Stimulated activated naive CD4-positive, alpha-beta T cell (primary cell): ENCODE measurements at regions not wholly inside any gene's neighbourhood (a gene's known extent, or its start where the extent isn't known, plus 50 kb on each side); places are given as distances from the start of the nearest gene placed in this dataset.
"Not testable (repeated sequence)": the region's sequence is repeated elsewhere in the genome, so short reads cannot be mapped to it uniquely, and the experiment has no call there.

Experiments used
- DNase-seq, 6 experiments: peaks; one replicate each; lab custom pipeline; 2025; lab: John Stamatoyannopoulos, UW

DNA sequence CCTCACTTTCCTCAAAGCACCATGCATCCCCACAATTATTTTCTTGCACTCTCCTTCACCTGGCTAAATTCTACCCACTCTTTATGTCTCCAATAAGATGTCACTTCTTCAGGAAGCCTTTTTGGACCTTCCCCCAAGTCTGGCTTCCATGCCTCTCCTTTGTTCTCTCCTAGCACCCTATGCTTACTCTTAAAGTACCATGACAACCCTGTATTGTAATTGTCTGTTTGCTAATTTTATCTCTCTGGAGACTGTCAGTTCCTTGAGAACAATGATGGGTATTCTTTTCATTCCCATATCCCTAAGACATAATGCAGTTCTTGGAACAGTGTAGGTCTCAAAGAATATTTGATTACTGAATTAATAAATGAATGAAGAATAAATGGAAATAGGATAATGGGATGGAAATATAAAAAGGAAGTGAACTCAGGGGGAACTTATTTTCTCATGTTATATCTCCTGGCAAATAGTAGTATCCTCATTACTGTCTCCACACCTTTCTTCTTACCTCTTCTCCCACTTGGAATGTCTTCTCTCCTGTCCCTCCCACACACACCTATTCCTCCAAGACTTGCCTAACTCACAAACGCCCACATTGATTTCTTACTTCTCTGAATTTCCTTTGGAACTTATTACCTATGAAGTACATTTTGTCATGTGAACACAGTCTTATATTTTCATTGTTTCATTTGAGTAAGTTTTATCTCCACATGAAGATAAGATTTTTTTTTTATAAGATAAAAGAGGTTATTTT is 499.1 kb downstream of the NFIB start:
- DNase-seq, result no peak

- DNase-seq, result no peak
Observed at GRCh38 chr9:13811876-13812275, 502.1 kb downstream of the NFIB start.

DNA sequence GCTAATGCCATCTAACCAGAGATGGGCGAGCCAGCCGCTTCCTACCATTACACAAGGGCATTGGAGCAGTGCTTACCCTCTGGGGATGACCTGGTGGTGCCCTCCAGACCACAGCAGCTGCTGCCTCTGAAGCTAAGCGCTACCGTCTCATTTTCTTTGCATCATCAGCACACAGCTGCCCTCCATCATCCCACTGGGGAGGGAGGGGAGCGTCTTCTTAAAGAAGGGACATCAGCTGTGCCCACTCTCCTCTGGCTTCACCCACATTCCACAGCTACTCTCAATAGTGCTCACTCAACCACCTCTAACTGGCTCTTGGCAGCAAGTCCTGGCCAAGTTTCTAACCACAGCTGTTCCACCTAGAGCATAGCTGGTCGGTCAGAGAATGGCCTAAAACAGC is 503.4 kb downstream of the NFIB start:
- no peak for DNase-seq

DNA sequence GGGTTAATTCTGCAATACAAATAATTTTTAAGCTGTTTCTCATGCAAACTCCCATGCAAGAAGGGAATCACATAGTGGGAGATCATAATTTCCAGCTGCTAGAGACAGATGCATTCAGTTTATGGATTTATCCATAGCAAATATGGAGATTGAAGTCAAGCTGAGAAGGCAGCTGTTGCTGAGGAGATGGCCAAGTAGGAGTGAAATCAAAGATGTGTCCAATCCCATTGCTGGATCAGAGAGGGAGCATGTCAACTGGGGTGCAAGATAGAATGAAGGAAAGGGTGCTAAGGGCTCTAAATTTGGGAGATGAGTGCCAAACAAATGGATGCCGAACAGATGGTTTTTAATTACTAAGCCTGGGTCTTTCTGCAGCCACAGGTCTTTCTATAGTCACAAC is 504.5 kb downstream of the NFIB start:
- no peak for DNase-seq

GRCh38 chr9:13807118-13807517 is 506.8 kb downstream of the NFIB start:
- DNase-seq, result no peak

- no peak for DNase-seq
Observed at GRCh38 chr9:13806714-13807113, 507.2 kb downstream of the NFIB start.

- no peak for DNase-seq
Observed at GRCh38 chr9:13805546-13805945, 508.4 kb downstream of the NFIB start.

DNA sequence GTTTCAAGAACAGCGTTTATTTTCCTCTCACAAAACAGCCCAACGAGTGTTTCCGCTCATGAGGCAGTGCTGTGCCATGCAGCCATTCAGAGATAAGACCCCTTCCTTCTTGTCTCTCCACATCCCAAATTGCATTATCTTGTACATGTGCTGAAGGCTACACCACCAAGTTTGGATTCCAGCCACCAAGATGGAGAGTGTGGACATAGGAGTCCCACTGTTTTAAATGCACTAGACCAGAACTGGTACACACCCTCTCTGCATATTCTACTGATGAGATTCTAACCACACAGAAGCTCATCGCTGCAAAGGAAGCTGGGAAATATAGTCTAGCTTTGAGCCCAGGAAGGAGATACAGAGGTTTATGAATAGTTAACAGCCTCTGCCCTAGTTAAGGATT is 509.4 kb downstream of the NFIB start:
- no peak for DNase-seq

DNA sequence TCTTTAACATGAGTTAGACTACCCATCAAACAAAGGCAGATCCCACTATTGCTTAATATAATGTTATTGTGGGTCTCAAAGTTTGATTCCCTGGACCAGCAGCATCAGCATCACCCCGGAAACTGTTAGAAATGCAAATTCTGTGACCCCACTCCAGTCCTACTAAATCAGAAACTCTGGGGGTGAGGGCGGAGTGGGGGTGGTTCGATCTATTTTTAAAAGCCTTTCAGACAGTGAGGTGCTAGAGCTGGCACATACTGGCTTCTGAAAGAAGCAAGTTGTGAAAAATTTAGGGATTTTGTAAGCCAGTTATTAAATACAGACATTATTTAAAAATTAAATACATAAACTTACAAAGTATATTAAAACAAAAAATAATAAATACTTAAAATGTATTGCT is 513.2 kb downstream of the NFIB start:
- DNase-seq, result no peak

DNA sequence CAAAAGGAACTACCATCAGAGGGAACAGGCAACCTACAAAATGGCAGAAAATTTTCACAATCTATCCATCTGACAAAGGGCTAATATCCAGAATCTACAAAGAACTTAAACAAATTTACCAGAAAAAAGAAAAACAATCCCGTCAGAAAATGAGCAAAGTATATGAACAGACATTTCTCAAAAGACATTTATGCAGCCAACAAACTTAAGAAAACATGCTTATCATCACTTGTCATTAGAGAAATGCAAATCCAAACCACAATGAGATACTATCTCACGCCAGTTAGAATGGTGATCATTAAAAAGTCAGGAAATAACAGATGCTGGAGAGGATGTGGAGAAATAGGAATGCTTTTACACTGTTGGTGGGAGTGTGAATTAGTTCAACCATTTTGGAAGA is 516.2 kb downstream of the NFIB start:
- DNase-seq, result not testable (repeated sequence)

GRCh38 chr9:13791816-13792215 is 512.3 kb upstream of the MPDZ start:
- DNase-seq, result no peak

- no peak for DNase-seq
Observed at GRCh38 chr9:13790055-13790454, 510.6 kb upstream of the MPDZ start.

- DNase-seq, result no peak
Observed at GRCh38 chr9:13787234-13787833, 507.8 kb upstream of the MPDZ start.

DNA sequence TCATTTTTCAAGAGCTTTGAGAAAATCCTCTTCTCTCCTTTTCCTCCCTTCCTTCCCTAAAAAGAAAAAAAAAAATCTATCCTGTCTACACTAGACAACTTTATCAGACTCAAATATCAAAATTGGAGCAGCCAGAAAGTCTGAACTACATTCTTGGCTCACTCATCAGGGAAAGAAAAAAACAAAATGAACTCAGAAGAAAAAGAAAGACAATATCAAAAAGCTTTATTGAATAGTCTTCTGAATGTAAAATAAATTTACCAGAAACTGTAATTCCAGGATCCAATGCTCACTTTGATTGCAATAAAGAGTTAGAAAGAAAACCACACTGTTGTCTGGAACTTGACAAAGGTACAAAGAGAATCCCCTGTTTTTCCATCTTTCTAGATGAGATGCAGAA is 507.2 kb upstream of the MPDZ start:
- no peak for DNase-seq

DNA sequence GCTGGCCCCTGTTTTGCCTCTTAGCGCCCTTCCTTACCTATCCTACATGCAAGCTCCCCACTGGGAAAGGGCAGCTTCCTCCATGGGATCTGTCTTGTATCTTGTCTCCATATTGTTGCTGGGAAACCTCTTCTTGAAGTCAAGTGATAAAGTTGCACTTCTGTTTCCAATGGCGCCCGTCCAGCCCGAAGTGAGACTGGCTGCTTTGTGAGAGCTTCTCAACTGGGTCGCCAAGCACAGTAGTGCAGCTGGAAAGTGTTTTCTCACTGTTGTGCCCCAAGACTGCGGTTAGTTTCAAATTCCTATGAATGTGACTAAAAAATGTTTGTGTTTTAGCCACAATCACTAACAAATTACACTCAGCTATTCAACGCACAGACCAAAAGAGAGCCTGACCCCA is 506.6 kb upstream of the MPDZ start:
- DNase-seq, result no peak

DNA sequence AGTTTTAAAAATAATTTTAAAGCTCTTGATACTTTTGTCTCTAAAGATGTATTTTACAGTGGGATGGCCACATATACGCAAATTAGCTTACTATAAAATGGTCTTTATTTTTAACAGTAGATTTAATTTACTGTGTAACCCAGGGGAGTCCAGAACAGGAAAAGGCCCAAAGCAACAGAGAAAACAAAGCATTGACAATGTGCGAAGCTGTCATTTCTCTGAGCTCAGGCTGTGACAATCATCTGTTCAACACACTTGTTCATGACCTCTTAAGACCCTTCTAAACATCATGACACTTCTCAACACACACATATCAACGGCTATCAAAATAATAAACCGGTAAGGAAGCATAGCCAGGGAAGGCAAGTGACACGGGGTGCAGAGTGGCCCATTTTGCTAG is 499.6 kb upstream of the MPDZ start:
- DNase-seq, result no peak

GRCh38 chr9:13778631-13779030 is 499.1 kb upstream of the MPDZ start:
- DNase-seq, result no peak

DNA sequence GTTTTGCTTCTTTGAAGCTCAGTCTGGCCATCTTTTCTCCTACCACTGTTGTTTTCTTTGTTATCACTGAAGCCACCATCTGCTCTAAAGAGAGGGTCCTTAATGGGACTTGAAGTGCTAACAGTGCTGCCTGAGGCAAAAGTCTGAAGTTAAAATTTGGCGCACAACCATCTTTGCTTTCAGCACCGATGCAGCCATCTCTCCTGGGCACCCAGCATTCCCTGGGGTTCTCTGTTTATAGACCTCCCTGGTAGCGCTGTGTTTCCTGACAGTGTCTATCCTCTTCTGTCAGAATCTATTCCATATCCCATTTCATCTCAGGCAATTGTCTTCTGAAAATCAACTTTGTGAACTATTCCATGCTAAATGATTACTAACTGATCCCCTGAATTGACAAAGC is 491.5 kb upstream of the MPDZ start:
- no peak for DNase-seq

GRCh38 chr9:13769641-13770040 is 490.1 kb upstream of the MPDZ start:
- no peak for DNase-seq

- DNase-seq, result no peak
Observed at GRCh38 chr9:13769006-13769405, 489.5 kb upstream of the MPDZ start.

GRCh38 chr9:13762209-13762608 is 482.7 kb upstream of the MPDZ start:
- DNase-seq, result no peak

- no peak for DNase-seq
Observed at GRCh38 chr9:13759551-13759950, 480.1 kb upstream of the MPDZ start.

DNA sequence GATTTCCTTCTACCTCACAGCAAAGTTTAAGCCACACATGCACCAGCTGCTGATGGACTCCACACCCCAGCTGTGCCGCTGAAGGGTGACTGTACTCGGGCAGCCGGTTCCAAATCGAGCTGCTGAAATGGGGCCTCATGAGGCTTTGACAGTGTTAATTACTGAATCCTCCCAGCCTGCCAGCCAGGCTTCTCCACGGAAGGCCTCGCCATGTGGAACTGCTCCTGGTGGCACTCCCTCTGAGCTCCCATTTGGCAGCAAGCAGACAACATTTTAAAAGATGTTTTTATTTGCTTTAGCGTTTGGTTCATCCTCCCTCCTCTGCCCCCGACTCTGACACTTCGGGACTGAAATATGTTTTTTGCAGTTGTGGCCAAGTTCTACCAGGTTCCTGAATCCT is 479.4 kb upstream of the MPDZ start:
- DNase-seq, result no peak

GRCh38 chr9:13756943-13757342 is 477.5 kb upstream of the MPDZ start:
- DNase-seq, result no peak
